ENCODE measurements at regions not wholly inside any gene's neighbourhood (a gene's known extent, or its start where the extent isn't known, plus 50 kb on each side); places are given as distances from the start of the nearest gene placed in this dataset.

- H3K9ac ChIP-seq (ENCODE audit: low read length): no peak overlapping the region
- H3K4me3 ChIP-seq (ENCODE audit: insufficient read depth, low read depth, low read length): no peak overlapping the region
- no peak overlapping the region for H3K27ac Mint-ChIP-seq (ENCODE audit: unreplicated experiment)
- no peaks in the 10 kb centered on the region for H3K27me3 ChIP-seq (ENCODE audit: insufficient read depth, low read length)
- H3K4me1 Mint-ChIP-seq (ENCODE audit: low read depth, unreplicated experiment): peaks cover 2% of the 10 kb centered on the region
- no peak overlapping the region for H2AFZ ChIP-seq (ENCODE audit: low read depth, low read length)
- no peaks in the 10 kb centered on the region for H3K79me2 ChIP-seq (ENCODE audit: insufficient read depth, low read length)
- no peaks in the 10 kb centered on the region for H3K9me3 ChIP-seq (ENCODE audit: insufficient read depth, low read depth, low read length)
- no peak overlapping the region for H3K4me2 ChIP-seq (ENCODE audit: low read length)
- no peaks in the 10 kb centered on the region for H3K36me3 Mint-ChIP-seq (ENCODE audit: low read depth, unreplicated experiment)
- FAIRE-seq (no peak), DNase-seq (ENCODE audit: low read depth) (no peak)
- no peak overlapping the region for H3K4me3 Mint-ChIP-seq (ENCODE audit: unreplicated experiment)
- H3K36me3 ChIP-seq (ENCODE audit: insufficient read depth, low read length): no peaks in the 10 kb centered on the region
- H3K9me3 Mint-ChIP-seq (ENCODE audit: unreplicated experiment): peaks cover 8% of the 10 kb centered on the region
- peaks cover 56% of the 10 kb centered on the region for H3K27me3 Mint-ChIP-seq (ENCODE audit: low read depth, unreplicated experiment)
- no peak for TF ChIP-seq EZH2 (IDR thresholded peaks at IDR 0.05; ENCODE audit: insufficient read depth, low read length)
- TF ChIP-seq CTCF (IDR thresholded peaks at IDR 0.05; ENCODE audit: insufficient read depth, low read depth, low read length): no peak
- H4K20me1 ChIP-seq (ENCODE audit: insufficient read depth, low read length): no peaks in the 10 kb centered on the region
- no peak overlapping the region for H3K27ac ChIP-seq (ENCODE audit: low read depth, low read length)
- no peaks in the 10 kb centered on the region for H3K4me1 ChIP-seq (ENCODE audit: insufficient read depth, low read length)
Observed at GRCh38 chr11:69382131-69383128, 88.5 kb downstream of the MYEOV start.

- Mint-ChIP-seq H3K4me1 (ENCODE audit: low read depth, unreplicated experiment) (peaks cover 2% of the 10 kb centered on the region), H3K4me3 (ENCODE audit: unreplicated experiment) (no peak overlapping the region), H3K27ac (ENCODE audit: unreplicated experiment) (no peak overlapping the region), H3K9me3 (ENCODE audit: unreplicated experiment) (peaks cover 14% of the 10 kb centered on the region), H3K36me3 (ENCODE audit: low read depth, unreplicated experiment) (no peaks in the 10 kb centered on the region), H3K27me3 (ENCODE audit: low read depth, unreplicated experiment) (peaks cover 47% of the 10 kb centered on the region)
- H4K20me1 ChIP-seq (ENCODE audit: insufficient read depth, low read length): no peaks in the 10 kb centered on the region
- no peak overlapping the region for H3K4me2 ChIP-seq (ENCODE audit: low read length)
- no peak for DNase-seq (ENCODE audit: low read depth)
- no peaks in the 10 kb centered on the region for H3K4me1 ChIP-seq (ENCODE audit: insufficient read depth, low read length)
- no peaks in the 10 kb centered on the region for H3K79me2 ChIP-seq (ENCODE audit: insufficient read depth, low read length)
- no peak overlapping the region for H3K9ac ChIP-seq (ENCODE audit: low read length)
- H3K27ac ChIP-seq (ENCODE audit: low read depth, low read length): no peak overlapping the region
- no peaks in the 10 kb centered on the region for H3K36me3 ChIP-seq (ENCODE audit: insufficient read depth, low read length)
- H2AFZ ChIP-seq (ENCODE audit: low read depth, low read length): no peak overlapping the region
- no peak overlapping the region for H3K4me3 ChIP-seq (ENCODE audit: insufficient read depth, low read depth, low read length)
- no peak for FAIRE-seq
- H3K27me3 ChIP-seq (ENCODE audit: insufficient read depth, low read length): no peaks in the 10 kb centered on the region
- peaks cover 9% of the 10 kb centered on the region for H3K9me3 ChIP-seq (ENCODE audit: insufficient read depth, low read depth, low read length)
- TF ChIP-seq CTCF (IDR thresholded peaks at IDR 0.05; ENCODE audit: insufficient read depth, low read depth, low read length): no peak
- no peak for TF ChIP-seq EZH2 (IDR thresholded peaks at IDR 0.05; ENCODE audit: insufficient read depth, low read length)
Observed at GRCh38 chr11:69383372-69384250, 89.7 kb downstream of the MYEOV start.

Measured in astrocyte (in vitro differentiated cells and primary cell).